Astrocyte of the hippocampus (primary cell): ENCODE measurements at regions not wholly inside any gene's neighbourhood (a gene's known extent, or its start where the extent isn't known, plus 50 kb on each side); places are given as distances from the start of the nearest gene placed in this dataset.

ENCODE experiments used
- DNase-seq: peaks from one replicate; pipeline ENCODE4 v3.0.0; 2011; ENCODE audit warnings: low read depth, low spot score

- DNase-seq, result no peak
These were observed 113.0 kb downstream of the DTHD1 start for GRCh38 chr4:36394352-36394903.

- peak; percentile 63 for DNase-seq
These were observed 118.4 kb downstream of the DTHD1 start for GRCh38 chr4:36399762-36400353.

GRCh38 chr4:36402008-36402758 is 120.8 kb downstream of the DTHD1 start:
- no peak for DNase-seq

- no peak for DNase-seq
These were observed 129.9 kb downstream of the DTHD1 start for GRCh38 chr4:36411338-36411737.

GRCh38 chr4:36414248-36414647 is 132.8 kb downstream of the DTHD1 start:
- DNase-seq, result peak; percentile 13

GRCh38 chr4:36417146-36417545 is 135.7 kb downstream of the DTHD1 start:
- DNase-seq, result no peak

- DNase-seq, result no peak
These were observed 138.8 kb downstream of the DTHD1 start for GRCh38 chr4:36420111-36420679.

- DNase-seq, result no peak
These were observed 141.2 kb downstream of the DTHD1 start for GRCh38 chr4:36422607-36423006.

- no peak for DNase-seq
These were observed 145.3 kb downstream of the DTHD1 start for GRCh38 chr4:36426741-36427140.

- no peak for DNase-seq
These were observed 146.3 kb downstream of the DTHD1 start for GRCh38 chr4:36427696-36428095.

- DNase-seq, result no peak
These were observed 151.2 kb downstream of the DTHD1 start for GRCh38 chr4:36432586-36432985.

GRCh38 chr4:36439556-36439955 is 158.1 kb downstream of the DTHD1 start:
- no peak for DNase-seq

- no peak for DNase-seq
These were observed 164.1 kb downstream of the DTHD1 start for GRCh38 chr4:36445480-36445879.

GRCh38 chr4:36446275-36446674 is 164.9 kb downstream of the DTHD1 start:
- DNase-seq, result no peak

- no peak for DNase-seq
These were observed 179.9 kb downstream of the DTHD1 start for GRCh38 chr4:36461344-36461743.

- DNase-seq, result no peak
These were observed 186.3 kb downstream of the DTHD1 start for GRCh38 chr4:36467670-36468069.

- DNase-seq, result no peak
These were observed 190.5 kb downstream of the DTHD1 start for GRCh38 chr4:36471903-36472302.

GRCh38 chr4:36476135-36476534 is 194.7 kb downstream of the DTHD1 start:
- no peak for DNase-seq

GRCh38 chr4:36477861-36478260 is 196.4 kb downstream of the DTHD1 start:
- peak; percentile 1 for DNase-seq

GRCh38 chr4:36485885-36486284 is 204.5 kb downstream of the DTHD1 start:
- no peak for DNase-seq

- no peak for DNase-seq
These were observed 208.4 kb downstream of the DTHD1 start for GRCh38 chr4:36489798-36490197.

- DNase-seq, result no peak
These were observed 210.6 kb downstream of the DTHD1 start for GRCh38 chr4:36492041-36492440.

GRCh38 chr4:36492590-36492989 is 211.2 kb downstream of the DTHD1 start:
- no peak for DNase-seq
